C4-2B (cell line): ENCODE measurements at regions not wholly inside any gene's neighbourhood (a gene's known extent, or its start where the extent isn't known, plus 50 kb on each side); places are given as distances from the start of the nearest gene placed in this dataset.

ENCODE experiments used
- ZFX ChIP-seq: fragments of 450-650 bp; IDR thresholded peaks from 2 replicates; pipeline ENCODE4 v1.6.1; 2017
- TF ChIP-seq, protein P1 (sequence below): fragments of 450-650 bp; conservative IDR thresholded peaks from 2 replicates; pipeline ENCODE4 v1.5.1; 2017; ENCODE audit warnings: mild to moderate bottlenecking

DNA sequence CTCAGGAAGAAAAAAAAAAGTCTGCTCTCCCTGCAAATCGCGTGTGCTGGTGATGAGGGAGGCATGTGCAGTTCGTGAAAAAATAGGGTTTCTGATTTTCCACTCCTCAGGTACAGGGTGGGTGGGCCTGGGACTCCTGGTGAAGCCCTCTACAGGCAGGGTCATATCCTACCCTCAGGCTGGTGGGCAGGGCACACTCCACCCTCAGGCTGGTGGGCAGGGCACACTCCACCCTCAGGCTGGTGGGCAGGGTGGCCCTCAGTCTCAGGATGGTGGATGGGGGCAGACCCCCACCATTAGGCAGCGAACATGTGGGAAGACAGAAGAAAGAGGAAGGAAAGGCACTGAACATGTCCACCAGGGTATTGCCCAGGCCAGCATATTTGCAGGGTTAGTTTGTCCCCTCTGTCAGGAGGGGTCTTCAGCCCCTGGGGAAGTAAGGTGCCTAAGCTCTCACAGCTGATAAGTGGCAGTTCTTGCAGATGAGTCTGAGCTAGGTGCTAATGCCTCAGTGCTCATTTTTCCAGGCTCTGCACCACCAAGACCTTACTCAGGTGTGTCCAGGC lies 95.2 kb upstream of the RAB6C start:
- TF ChIP-seq, protein P1, sequence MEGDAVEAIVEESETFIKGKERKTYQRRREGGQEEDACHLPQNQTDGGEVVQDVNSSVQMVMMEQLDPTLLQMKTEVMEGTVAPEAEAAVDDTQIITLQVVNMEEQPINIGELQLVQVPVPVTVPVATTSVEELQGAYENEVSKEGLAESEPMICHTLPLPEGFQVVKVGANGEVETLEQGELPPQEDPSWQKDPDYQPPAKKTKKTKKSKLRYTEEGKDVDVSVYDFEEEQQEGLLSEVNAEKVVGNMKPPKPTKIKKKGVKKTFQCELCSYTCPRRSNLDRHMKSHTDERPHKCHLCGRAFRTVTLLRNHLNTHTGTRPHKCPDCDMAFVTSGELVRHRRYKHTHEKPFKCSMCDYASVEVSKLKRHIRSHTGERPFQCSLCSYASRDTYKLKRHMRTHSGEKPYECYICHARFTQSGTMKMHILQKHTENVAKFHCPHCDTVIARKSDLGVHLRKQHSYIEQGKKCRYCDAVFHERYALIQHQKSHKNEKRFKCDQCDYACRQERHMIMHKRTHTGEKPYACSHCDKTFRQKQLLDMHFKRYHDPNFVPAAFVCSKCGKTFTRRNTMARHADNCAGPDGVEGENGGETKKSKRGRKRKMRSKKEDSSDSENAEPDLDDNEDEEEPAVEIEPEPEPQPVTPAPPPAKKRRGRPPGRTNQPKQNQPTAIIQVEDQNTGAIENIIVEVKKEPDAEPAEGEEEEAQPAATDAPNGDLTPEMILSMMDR, result no peak
- TF ChIP-seq ZFX, result no peak
